Vagina (tissue), 2 donors: ENCODE measurements at regions not wholly inside any gene's neighbourhood (a gene's known extent, or its start where the extent isn't known, plus 50 kb on each side); places are given as distances from the start of the nearest gene placed in this dataset.

Experiments
- POLR2A ChIP-seq, 2 donors: fragments of 450-650 bp; IDR thresholded peaks; one replicate each; pipeline ENCODE4 v1.6.1; 2017; ENCODE audit warnings: antibody characterized with exemption in 2 of 2, mild to moderate bottlenecking in 2 of 2, moderate library complexity in 2 of 2
- TF ChIP-seq, protein P1 (sequence below), 3 experiments: fragments of 450-650 bp in 2 of 3; fragments of 200-600 bp in 1 of 3; sonication (generic) in 1 of 3; IDR thresholded peaks; one replicate each; pipeline ENCODE4 v1.5.1; 2017 to 2019; ENCODE audit warnings: antibody characterized with exemption in 3 of 3, mild to moderate bottlenecking in 2 of 3, moderate library complexity in 2 of 3

DNA sequence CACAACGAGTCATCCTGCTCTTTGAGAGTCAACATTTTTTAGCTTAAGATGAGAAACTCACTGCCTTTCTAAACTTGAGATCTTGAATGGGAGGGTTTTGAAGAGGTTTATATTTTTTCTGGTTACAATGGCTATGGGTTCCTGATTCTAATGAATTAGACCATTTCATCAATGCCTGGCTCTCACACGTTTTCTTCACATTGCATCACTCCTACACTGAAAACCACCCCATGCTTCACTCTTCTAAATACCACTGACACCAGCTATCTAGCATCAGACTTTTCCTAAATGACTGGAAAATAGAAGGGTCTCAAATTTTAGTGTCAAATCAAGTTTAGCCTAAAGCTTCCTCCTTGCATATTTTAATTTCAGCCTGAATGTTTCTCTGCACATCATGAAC is 606.1 kb upstream of the USP24 start:
- TF ChIP-seq POLR2A (IDR thresholded peaks at IDR 0.05), result no peak
- TF ChIP-seq, protein P1, sequence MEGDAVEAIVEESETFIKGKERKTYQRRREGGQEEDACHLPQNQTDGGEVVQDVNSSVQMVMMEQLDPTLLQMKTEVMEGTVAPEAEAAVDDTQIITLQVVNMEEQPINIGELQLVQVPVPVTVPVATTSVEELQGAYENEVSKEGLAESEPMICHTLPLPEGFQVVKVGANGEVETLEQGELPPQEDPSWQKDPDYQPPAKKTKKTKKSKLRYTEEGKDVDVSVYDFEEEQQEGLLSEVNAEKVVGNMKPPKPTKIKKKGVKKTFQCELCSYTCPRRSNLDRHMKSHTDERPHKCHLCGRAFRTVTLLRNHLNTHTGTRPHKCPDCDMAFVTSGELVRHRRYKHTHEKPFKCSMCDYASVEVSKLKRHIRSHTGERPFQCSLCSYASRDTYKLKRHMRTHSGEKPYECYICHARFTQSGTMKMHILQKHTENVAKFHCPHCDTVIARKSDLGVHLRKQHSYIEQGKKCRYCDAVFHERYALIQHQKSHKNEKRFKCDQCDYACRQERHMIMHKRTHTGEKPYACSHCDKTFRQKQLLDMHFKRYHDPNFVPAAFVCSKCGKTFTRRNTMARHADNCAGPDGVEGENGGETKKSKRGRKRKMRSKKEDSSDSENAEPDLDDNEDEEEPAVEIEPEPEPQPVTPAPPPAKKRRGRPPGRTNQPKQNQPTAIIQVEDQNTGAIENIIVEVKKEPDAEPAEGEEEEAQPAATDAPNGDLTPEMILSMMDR (IDR thresholded peaks at IDR 0.05), result no peak
